HCT116 (cell line): ENCODE measurements at regions not wholly inside any gene's neighbourhood (a gene's known extent, or its start where the extent isn't known, plus 50 kb on each side); places are given as distances from the start of the nearest gene placed in this dataset.

ENCODE experiments used
- POLR2A ChIP-seq: IDR thresholded peaks from 2 replicates; pipeline ENCODE4 v1.7.0; 2011; ENCODE audit warnings: borderline replicate concordance; ENCODE audit not compliant: insufficient read depth, insufficient read length; ENCODE audit errors: extremely low read depth
- SIN3A ChIP-seq: IDR thresholded peaks from 2 replicates; pipeline ENCODE4 v1.6.1; 2012; ENCODE audit warnings: low read depth
- TF ChIP-seq, protein P1 (sequence below), 3 experiments: fragments of 200-600 bp in 1 of 3; sonication (generic) in 1 of 3; IDR thresholded peaks in 2 of 3; conservative IDR thresholded peaks in 1 of 3; 2 replicates each; pipeline ENCODE4 v1.5.1; 2012 to 2017; ENCODE audit warnings: low read depth in 2 of 3, low read length in 2 of 3, antibody characterized with exemption in 1 of 3, borderline replicate concordance in 1 of 3, control low read depth in 1 of 3, mild to moderate bottlenecking in 1 of 3, mixed read lengths in 1 of 3, mixed run types in 1 of 3, moderate library complexity in 1 of 3; ENCODE audit not compliant: insufficient read depth in 1 of 3

DNA sequence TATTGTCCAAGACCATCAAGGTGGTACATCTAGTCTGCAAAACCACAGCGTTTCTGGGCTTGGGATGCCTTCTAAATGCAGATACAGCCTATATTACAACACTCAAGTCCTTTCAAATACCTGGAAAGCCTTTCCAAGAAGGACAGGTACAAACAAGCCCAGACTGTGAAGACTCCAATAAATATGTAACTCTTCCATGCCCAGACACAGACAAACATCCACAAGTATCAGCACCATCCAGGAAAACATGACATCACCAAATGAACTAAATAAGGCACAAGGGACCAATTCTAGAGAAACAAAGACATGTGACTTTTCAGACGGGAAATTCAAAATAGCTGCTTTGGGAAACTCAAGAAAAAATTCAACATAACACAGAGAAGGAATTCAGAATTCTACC, 152.7 kb upstream of the POC5 start:
- TF ChIP-seq SIN3A (no peak), POLR2A (no peak)
- TF ChIP-seq, protein P1, sequence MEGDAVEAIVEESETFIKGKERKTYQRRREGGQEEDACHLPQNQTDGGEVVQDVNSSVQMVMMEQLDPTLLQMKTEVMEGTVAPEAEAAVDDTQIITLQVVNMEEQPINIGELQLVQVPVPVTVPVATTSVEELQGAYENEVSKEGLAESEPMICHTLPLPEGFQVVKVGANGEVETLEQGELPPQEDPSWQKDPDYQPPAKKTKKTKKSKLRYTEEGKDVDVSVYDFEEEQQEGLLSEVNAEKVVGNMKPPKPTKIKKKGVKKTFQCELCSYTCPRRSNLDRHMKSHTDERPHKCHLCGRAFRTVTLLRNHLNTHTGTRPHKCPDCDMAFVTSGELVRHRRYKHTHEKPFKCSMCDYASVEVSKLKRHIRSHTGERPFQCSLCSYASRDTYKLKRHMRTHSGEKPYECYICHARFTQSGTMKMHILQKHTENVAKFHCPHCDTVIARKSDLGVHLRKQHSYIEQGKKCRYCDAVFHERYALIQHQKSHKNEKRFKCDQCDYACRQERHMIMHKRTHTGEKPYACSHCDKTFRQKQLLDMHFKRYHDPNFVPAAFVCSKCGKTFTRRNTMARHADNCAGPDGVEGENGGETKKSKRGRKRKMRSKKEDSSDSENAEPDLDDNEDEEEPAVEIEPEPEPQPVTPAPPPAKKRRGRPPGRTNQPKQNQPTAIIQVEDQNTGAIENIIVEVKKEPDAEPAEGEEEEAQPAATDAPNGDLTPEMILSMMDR (IDR thresholded peaks at IDR 0.05 in 2 of 3, conservative IDR thresholded peaks at IDR 0.05 in 1 of 3; ENCODE audit: borderline replicate concordance in 1 of 3, insufficient read depth in 1 of 3, low read depth in 2 of 3, low read length in 2 of 3): no peak
